HAP-1 (cell line): ENCODE measurements at regions not wholly inside any gene's neighbourhood (a gene's known extent, or its start where the extent isn't known, plus 50 kb on each side); places are given as distances from the start of the nearest gene placed in this dataset.

Experiments
- DNase-seq, 2 experiments: peaks; one replicate each; pipeline ENCODE4 v3.0.0-alpha.2; 2016 to 2020; ENCODE audit warnings: low spot score in 2 of 2
- H3K27me3 ChIP-seq: fragments of 250-450 bp; sonication (Bioruptor Pico); 2 replicates; pipeline ENCODE4 v1.5.1; 2020; ENCODE audit warnings: low read depth, mild to moderate bottlenecking, moderate library complexity
- H3K36me3 ChIP-seq: fragments of 250-450 bp; sonication (Bioruptor Pico); replicated peaks from 2 replicates; pipeline ENCODE4 v1.5.1; 2020; ENCODE audit warnings: mild to moderate bottlenecking
- H3K4me1 ChIP-seq: fragments of 250-450 bp; sonication (Bioruptor Pico); 2 replicates; pipeline ENCODE4 v1.5.1; 2020; ENCODE audit warnings: mild to moderate bottlenecking
- H3K4me3 ChIP-seq: fragments of 250-450 bp; sonication (Bioruptor Pico); 2 replicates; pipeline ENCODE4 v1.5.1; 2020; ENCODE audit warnings: mild to moderate bottlenecking, moderate library complexity
- H3K9me3 ChIP-seq: fragments of 250-450 bp; sonication (Bioruptor Pico); 2 replicates; pipeline ENCODE4 v1.5.1; 2020; ENCODE audit warnings: mild to moderate bottlenecking, moderate library complexity
- in situ Hi-C: fragments of 300-500 bp; cut with MboI; formaldehyde crosslinking; loops from 3 replicates; pipeline ENCODE4 v1.14.3; 2020; ENCODE audit warnings: low sequenced_read_pairs, inconsistent platforms, mixed read lengths

DNA sequence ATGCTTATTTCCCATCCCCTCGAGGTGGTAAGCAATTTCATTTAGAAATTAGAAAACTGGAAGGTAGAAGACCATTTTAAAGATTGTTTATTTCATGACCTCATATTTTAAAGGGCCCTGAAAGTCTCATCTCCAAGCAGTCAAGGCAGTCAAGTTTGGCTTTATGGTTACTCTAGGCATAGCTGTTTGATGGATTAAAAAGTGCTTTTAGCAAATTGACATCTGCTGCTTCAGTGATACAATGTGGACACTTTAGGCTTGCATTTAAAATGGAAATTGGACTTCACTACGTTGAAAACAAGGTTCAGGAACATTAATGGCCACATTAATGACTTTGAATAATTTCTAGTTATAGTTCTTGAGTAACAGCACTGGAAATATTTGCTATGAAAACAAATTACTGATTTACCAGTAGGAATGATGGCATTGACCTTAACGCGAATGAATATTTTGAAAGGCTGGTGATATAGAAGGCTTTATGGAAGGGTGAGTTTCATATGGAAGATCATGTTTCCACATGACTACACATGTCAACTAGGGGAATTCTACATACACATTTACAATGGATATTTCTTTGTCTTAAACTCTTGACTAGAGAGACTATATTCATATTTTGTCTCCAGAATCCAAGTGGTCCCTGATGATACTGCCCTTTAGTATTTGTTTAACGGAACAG is 873.5 kb downstream of the JRKL start:
- Histone ChIP-seq H3K36me3 (no peaks in the 10 kb centered on the region), H3K27me3 (no peaks in the 10 kb centered on the region), H3K4me1 (no peaks in the 10 kb centered on the region), H3K4me3 (no peak overlapping the region), H3K9me3 (no peaks in the 10 kb centered on the region)
- in situ Hi-C loops: no loop called here
- no peak for DNase-seq

DNA sequence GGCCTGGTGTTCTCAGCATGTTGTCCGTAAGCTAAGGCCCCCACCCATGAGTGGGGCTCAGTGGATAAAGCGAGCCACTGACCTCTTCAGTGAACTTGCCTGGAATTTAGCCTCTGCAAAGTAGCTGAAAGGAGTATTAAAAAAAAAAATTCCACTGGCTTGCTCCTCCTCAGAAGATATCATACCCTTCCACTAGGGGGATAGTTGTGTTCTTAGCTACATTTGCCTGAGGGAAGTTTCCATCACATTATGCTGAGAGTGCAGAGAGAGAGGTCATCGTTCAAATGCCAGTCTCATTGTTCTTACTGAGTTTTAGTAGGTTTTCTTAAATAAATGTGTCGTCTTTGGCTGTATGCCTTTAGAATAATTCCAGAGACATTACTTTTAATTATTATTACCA is 879.7 kb downstream of the JRKL start:
- Histone ChIP-seq H3K4me3 (no peak overlapping the region), H3K27me3 (no peaks in the 10 kb centered on the region), H3K4me1 (no peaks in the 10 kb centered on the region), H3K36me3 (no peaks in the 10 kb centered on the region), H3K9me3 (no peaks in the 10 kb centered on the region)
- in situ Hi-C loops: no loop called here
- DNase-seq: peak in 1 of 2 experiments; percentile 22

DNA sequence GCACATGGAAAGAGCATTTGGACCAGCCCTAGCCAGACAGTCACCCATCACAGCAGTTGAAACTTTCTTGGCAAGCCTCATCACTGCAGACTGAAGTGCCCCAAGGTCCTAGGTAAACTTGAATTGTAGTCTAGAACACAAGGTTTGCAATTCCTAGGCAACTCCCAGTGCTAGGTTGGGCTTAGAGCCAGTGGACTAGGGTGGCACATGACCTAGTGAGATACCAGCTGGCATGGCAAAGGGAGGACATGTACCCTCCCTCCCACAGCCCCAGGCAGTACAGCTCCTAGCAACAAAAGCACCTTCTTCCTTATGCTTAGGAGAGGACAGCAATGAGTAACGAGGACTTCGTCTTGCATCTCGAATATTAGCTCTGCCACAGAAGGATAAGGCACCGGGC is 889.5 kb downstream of the JRKL start:
- no peak for DNase-seq
- no peaks in the 10 kb centered on the region for H3K9me3 ChIP-seq
- H3K4me1 ChIP-seq: no peaks in the 10 kb centered on the region
- H3K27me3 ChIP-seq: no peaks in the 10 kb centered on the region
- no peak overlapping the region for H3K4me3 ChIP-seq
- in situ Hi-C loops: no loop called here
- no peaks in the 10 kb centered on the region for H3K36me3 ChIP-seq

DNA sequence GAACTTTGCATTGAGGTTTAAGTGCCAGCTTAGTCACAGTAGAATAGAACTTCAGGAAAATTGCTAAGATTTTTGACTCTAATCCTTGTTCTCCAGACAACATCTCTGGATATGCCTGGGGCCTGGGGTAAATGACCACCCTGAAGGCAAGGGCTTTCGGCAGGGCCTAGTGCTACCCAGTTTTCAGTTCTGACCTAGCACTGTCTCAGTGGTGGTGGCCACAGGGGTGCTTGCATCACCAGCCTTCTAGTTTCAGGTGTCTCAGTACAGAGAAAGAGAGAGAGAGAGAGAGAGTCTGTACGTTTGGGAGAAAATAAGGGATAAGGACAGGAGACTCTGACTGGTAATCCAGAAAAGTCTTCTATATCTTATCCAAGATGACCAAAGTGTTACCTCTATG is 890.5 kb downstream of the JRKL start:
- Histone ChIP-seq H3K4me3 (no peak overlapping the region), H3K36me3 (no peaks in the 10 kb centered on the region), H3K9me3 (no peaks in the 10 kb centered on the region), H3K27me3 (no peaks in the 10 kb centered on the region), H3K4me1 (no peaks in the 10 kb centered on the region)
- in situ Hi-C loops: no loop called here
- no peak for DNase-seq

DNA sequence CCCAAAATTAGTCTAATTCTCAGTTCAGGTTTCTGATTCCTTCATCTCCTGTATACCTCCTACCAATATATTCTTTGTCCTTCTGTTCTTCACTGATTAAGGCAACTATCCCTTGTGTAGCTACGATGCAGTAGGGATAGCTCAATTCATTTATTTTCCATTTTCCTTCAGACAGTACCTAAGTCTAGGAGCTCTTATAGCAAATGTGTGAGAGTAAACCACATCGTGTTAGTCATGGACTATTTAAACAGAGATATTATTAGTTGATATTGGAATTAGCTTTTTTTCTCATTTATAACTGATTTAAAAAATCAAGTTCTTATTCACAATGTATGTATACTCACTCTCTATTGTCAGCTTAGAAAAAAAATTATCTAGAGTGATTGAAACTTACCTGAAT is 900.0 kb downstream of the JRKL start:
- in situ Hi-C loops: no loop called here
- H3K27me3 ChIP-seq: no peaks in the 10 kb centered on the region
- no peak overlapping the region for H3K4me3 ChIP-seq
- no peaks in the 10 kb centered on the region for H3K36me3 ChIP-seq
- H3K9me3 ChIP-seq: no peaks in the 10 kb centered on the region
- DNase-seq: no peak
- no peaks in the 10 kb centered on the region for H3K4me1 ChIP-seq

DNA sequence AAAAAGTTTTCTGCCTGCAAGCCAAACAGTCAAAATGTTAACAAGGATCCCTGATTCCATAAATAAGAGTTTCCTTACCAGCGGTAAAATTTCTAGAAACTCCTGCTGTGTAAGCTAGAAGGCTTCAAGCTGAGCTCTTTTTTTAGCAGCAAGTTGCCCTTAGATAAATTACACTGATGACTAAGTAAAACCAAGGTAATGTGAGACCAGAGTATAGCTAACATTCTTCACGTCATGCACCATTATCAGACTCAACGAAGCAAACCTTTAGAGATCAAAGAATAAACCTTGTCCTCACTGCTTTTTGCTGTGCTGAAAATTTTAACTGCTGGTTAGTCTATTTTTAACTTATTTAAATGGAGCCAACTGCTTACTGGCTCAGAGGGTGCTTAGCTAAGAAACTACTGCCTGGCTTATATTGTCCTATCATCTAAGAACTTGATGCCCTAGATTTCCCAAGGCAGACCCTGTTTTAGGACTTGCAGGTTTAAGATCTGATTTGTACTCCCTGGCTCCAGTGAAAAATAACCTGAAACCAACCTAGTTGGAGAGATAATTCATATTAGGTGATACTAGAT is 900.7 kb downstream of the JRKL start:
- no peaks in the 10 kb centered on the region for H3K27me3 ChIP-seq
- no peak overlapping the region for H3K4me3 ChIP-seq
- H3K4me1 ChIP-seq: no peaks in the 10 kb centered on the region
- no peaks in the 10 kb centered on the region for H3K36me3 ChIP-seq
- no peaks in the 10 kb centered on the region for H3K9me3 ChIP-seq
- in situ Hi-C loops: no loop called here
- DNase-seq: no peak

DNA sequence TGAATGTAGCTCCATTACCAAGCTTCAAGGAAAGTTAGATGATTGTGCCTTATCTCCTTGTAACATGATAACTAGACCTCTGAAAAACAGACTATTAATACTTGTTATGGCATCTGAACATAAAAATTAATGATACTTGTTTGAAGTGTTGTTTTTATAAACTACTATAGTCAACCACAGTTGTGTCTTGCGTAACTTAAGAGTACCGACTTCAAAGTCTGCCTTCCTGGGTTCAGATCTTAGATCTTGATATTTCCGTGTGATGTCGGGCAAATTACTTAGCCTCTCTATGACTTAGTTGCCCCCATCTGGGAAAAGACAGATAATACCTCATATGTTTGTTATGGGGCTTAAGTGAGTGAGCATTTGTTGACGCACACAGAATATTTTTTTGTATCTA is 906.5 kb downstream of the JRKL start:
- H3K36me3 ChIP-seq: no peaks in the 10 kb centered on the region
- no peaks in the 10 kb centered on the region for H3K27me3 ChIP-seq
- no peaks in the 10 kb centered on the region for H3K4me1 ChIP-seq
- DNase-seq: no peak
- in situ Hi-C loops: no loop called here
- no peak overlapping the region for H3K4me3 ChIP-seq
- no peaks in the 10 kb centered on the region for H3K9me3 ChIP-seq

DNA sequence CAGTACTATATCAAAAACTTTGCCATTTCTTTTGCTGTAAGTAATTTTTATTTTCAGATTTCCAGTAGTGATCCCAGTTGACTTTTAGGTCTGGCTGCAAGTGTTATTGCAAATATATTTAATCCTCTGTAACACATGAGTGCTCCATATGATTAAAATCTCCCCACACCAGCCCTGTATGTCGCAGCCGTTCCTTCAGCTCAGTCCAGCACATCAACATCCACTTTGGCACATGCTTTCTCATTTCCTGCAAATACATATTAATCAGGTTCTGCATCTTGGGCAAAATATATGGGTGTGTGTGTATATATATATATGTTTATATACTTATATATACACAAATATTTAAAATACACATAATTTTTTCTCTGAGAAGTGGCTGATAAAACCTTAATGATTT is 919.5 kb downstream of the JRKL start:
- H3K27me3 ChIP-seq: no peaks in the 10 kb centered on the region
- no peak for DNase-seq
- no peaks in the 10 kb centered on the region for H3K9me3 ChIP-seq
- no peaks in the 10 kb centered on the region for H3K4me1 ChIP-seq
- H3K4me3 ChIP-seq: no peak overlapping the region
- in situ Hi-C loops: no loop called here
- no peaks in the 10 kb centered on the region for H3K36me3 ChIP-seq

DNA sequence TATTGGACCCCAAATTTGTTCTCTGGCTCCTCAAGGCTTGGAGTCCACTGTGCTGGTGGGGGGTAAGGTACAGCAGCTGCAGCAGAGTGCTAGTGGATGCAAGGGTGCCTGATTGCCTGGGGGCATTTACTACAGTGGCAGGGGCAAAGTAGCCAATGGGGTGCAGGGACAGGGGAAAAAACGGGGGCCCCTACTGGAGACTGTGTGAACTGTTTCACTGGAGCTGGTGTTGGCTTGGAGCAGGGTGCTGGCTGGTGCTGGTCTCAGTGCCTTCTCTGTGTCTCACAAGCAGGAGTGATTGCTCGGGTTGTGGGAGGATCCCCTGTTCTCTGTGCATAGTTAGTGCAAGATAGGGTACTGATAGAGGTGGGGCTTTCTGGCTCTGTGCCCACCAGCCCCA is 935.9 kb downstream of the JRKL start:
- Histone ChIP-seq H3K4me3 (no peak overlapping the region), H3K9me3 (no peaks in the 10 kb centered on the region), H3K36me3 (no peaks in the 10 kb centered on the region), H3K27me3 (no peaks in the 10 kb centered on the region), H3K4me1 (no peaks in the 10 kb centered on the region)
- no peak for DNase-seq
- in situ Hi-C loops: no loop called here

DNA sequence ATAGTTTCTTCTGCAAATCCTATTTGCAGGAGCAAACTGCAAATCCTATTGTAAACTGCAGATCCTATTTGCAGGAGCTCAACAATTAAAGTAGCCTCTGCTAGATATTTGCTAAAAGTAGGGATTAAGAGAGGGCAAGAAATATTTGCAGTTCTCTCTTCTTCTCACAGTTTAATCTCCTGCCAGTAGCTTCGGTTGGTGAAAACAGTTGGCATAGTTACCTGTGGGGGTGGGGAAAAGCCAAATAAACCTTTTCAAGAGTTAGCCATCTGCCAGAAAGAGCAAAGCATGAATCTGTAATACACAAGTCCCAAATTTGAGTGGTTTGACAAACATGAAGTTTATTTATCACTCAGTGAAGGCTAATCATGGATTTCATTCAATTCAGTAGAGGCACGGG is 942.5 kb downstream of the JRKL start:
- in situ Hi-C loops: no loop called here
- Histone ChIP-seq H3K9me3 (no peaks in the 10 kb centered on the region), H3K27me3 (no peaks in the 10 kb centered on the region), H3K4me1 (no peaks in the 10 kb centered on the region), H3K4me3 (no peak overlapping the region), H3K36me3 (no peaks in the 10 kb centered on the region)
- DNase-seq: no peak

DNA sequence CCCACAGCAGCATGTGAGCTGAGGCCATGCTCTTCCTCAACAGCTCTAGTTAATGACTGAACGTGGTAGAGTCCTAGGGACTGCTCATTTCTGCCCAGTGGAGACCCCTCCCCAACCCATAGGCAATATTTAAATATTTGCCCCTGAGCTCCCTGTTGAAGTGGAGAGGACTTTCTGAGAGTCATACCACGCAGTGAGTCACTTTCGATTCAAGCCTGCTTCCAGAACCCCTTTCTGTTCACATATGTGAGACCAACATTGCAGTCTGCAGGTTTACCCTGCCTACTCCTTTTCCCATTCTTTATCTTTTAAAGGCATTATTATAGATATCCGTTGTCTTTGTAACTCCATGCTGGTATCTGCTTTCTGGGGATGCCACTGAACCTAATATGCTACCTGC is 946.3 kb downstream of the JRKL start:
- no peak for DNase-seq
- Histone ChIP-seq H3K9me3 (no peaks in the 10 kb centered on the region), H3K4me3 (no peak overlapping the region), H3K4me1 (no peaks in the 10 kb centered on the region), H3K36me3 (no peaks in the 10 kb centered on the region), H3K27me3 (no peaks in the 10 kb centered on the region)
- in situ Hi-C loops: no loop called here

DNA sequence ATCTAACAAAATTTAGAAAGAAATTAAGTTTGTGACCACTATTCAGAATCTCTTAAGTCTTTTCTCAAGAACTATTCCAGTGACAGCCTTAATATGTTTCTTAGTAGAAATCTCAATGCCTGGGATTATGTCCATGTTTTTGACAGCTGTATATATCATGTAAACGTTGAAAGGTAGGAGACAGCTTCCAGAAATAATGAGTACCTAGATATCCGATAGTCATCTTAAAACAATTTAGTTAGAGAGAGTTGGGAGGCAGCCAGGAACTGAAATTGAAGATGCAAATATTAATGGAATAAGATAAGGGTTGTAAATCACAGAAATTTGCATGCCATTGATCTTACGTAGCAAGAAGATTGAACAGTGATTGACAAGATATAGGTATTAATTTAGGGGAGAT is 955.2 kb downstream of the JRKL start:
- Histone ChIP-seq H3K9me3 (no peaks in the 10 kb centered on the region), H3K27me3 (no peaks in the 10 kb centered on the region), H3K4me3 (no peak overlapping the region), H3K36me3 (no peaks in the 10 kb centered on the region), H3K4me1 (no peaks in the 10 kb centered on the region)
- DNase-seq: no peak
- in situ Hi-C loops: no loop called here

DNA sequence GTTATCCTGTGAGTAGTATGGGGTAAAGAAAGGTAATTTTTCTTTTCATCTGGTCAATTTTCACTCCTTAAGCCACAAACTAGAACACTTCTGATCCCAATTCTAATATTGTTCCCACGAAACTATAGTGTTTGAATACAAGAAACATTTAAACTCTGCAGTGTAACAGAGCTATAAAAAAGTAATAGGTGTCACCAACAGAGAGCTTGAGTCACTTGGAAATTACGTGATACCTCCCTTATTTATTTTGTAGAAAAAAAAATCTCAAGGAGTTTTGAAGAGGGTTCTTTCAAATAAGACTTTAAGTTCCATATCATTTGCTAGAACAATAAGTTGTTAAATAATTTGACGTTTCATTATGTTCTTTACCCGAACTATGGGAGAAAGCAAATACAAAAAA is 959.4 kb downstream of the JRKL start:
- Histone ChIP-seq H3K27me3 (no peaks in the 10 kb centered on the region), H3K36me3 (no peaks in the 10 kb centered on the region)
- in situ Hi-C loops: no loop called here

DNA sequence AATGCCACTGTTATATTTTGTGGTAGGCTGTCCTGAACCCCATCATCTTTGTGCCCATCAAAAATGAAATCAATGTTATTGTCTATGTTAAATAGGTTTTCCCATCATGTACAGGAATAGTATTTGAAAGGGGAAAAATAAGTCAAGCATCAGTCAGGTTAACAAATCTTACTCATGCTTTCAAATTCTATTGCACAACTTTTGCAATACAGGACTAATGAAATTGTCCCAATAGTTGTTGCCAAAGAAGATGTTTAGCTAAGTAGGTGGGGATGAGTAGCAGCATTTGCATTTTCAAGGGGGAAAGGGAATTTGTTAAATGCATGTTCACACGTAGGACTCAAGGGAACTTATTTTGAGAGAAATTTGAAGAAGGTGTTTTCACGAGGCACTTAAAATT is 962.1 kb downstream of the JRKL start:
- in situ Hi-C loops: no loop called here
- H3K9me3 ChIP-seq: no peaks in the 10 kb centered on the region
- H3K4me1 ChIP-seq: no peaks in the 10 kb centered on the region
- no peaks in the 10 kb centered on the region for H3K27me3 ChIP-seq
- no peak overlapping the region for H3K4me3 ChIP-seq
- no peak for DNase-seq
- H3K36me3 ChIP-seq: no peaks in the 10 kb centered on the region

More for the DNA sequence above, 959.4 kb downstream of the JRKL start:
- Histone ChIP-seq H3K4me1 (no peaks in the 10 kb centered on the region), H3K4me3 (no peak overlapping the region), H3K9me3 (no peaks in the 10 kb centered on the region)
- no peak for DNase-seq

DNA sequence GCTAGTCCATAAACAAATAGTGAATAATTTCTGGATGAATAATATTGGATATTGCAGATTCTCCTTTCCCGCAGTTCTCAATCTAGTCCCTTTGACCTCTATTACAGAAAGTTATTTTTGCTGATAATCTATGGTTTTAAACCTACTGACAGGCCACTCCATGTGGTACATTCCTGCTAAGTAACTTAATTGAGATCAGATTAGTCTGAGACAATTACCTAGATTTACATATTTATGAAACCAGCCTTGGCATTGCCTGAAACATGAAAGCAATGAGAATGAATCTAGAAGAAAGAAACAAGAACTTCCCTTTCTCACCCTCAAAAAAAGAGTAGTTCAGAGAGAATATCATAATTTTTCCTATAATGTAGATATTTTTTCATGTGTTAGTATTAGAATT is 964.2 kb downstream of the JRKL start:
- Histone ChIP-seq H3K4me1 (no peaks in the 10 kb centered on the region), H3K36me3 (no peaks in the 10 kb centered on the region), H3K4me3 (no peak overlapping the region), H3K9me3 (no peaks in the 10 kb centered on the region), H3K27me3 (no peaks in the 10 kb centered on the region)
- in situ Hi-C loops: no loop called here
- DNase-seq: no peak
